Stomach (tissue), 4 donors: ENCODE measurements at regions not wholly inside any gene's neighbourhood (a gene's known extent, or its start where the extent isn't known, plus 50 kb on each side); places are given as distances from the start of the nearest gene placed in this dataset.

Experiments used
- POLR2AphosphoS5 ChIP-seq, 3 donors: sonication (generic); formaldehyde crosslinking; IDR thresholded peaks; one replicate each; pipeline ENCODE4 v1.6.1; 2016; ENCODE audit warnings: antibody characterized with exemption in 3 of 3
- TF ChIP-seq, protein P1 (sequence below), 7 experiments: fragments of 450-650 bp in 4 of 7; fragments of 200-600 bp in 3 of 7; sonication (generic) in 3 of 7; IDR thresholded peaks; one replicate each; pipeline ENCODE4 v1.5.1; 2016 to 2019; ENCODE audit warnings: antibody characterized with exemption in 7 of 7, control low read depth in 2 of 7, mild to moderate bottlenecking in 1 of 7

DNA sequence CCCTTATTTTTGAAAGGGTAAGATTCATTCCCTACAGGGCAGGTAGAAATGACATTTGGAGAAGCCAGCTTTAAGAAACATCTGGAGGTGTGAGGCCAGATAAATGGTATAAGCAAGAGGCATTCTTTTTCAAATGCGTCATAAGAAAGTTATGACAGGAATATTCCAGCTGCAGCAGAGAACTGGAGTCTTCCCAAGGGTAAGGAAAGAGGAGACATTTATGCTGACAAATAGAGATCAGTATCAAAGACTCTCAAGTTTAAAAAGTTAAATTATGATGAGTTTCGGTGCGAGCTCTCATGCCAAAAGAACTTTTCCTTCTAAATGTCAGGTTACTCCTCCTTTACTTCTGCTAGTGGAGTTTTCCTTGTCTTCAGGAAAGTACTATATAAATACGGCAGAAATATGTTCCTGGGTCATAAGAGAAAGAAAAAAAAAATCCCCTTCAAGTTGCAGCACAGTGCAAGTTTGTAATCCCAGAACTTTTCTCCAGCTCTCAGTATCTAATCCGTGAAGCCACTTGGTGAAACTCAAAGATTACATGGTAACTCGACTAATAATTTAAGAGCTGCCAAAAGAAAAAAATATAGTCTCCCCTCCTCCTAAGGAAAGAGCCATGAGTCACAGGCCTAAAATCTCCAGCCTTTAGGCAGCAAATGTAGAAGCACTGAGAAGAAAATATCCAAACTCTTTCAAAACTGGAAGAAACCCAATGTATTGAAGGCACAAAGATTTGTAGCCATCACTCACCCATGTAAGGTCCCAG is 428.1 kb downstream of the MEIS1 start:
- no peak for TF ChIP-seq POLR2AphosphoS5 (IDR thresholded peaks at IDR 0.05)
- TF ChIP-seq, protein P1, sequence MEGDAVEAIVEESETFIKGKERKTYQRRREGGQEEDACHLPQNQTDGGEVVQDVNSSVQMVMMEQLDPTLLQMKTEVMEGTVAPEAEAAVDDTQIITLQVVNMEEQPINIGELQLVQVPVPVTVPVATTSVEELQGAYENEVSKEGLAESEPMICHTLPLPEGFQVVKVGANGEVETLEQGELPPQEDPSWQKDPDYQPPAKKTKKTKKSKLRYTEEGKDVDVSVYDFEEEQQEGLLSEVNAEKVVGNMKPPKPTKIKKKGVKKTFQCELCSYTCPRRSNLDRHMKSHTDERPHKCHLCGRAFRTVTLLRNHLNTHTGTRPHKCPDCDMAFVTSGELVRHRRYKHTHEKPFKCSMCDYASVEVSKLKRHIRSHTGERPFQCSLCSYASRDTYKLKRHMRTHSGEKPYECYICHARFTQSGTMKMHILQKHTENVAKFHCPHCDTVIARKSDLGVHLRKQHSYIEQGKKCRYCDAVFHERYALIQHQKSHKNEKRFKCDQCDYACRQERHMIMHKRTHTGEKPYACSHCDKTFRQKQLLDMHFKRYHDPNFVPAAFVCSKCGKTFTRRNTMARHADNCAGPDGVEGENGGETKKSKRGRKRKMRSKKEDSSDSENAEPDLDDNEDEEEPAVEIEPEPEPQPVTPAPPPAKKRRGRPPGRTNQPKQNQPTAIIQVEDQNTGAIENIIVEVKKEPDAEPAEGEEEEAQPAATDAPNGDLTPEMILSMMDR (IDR thresholded peaks at IDR 0.05): no peak
